ENCODE measurements at regions not wholly inside any gene's neighbourhood (a gene's known extent, or its start where the extent isn't known, plus 50 kb on each side); places are given as distances from the start of the nearest gene placed in this dataset.

DNA sequence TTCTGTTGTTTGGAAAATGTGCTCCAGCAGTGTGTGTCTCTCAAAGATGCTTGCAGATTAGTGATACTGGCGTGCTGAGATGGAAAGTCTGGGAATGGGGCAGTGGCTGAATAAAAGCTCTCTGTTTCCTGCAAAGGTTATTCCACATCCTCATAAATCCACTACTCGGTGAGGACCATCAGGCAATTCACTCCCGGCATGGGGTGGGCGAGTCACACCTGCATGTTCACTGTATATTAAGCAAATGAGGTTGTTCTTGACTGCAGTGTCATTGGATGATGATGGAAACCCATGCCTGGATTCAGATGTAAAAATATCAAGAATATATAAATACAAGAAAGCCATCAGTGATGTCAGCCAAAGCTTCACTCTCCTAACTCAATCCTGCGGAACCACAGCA lies 65.4 kb upstream of the DSCAM start:
- H4K91ac ChIP-seq (ENCODE audit: low read depth, low read length, poor library complexity), result no peak overlapping the region
- H2BK5ac ChIP-seq (ENCODE audit: low read length), result no peak overlapping the region
- no peaks in the 10 kb centered on the region for H3K36me3 ChIP-seq (replicated peaks in 1 of 2; ENCODE audit: control insufficient read depth in 2 of 2, insufficient read depth in 2 of 2, low read length in 2 of 2)
- no peak overlapping the region for H3K14ac ChIP-seq (ENCODE audit: low read length)
- no peak overlapping the region for H2AFZ ChIP-seq (ENCODE audit: low read length)
- H3K23ac ChIP-seq (ENCODE audit: low read depth, low read length, poor library complexity), result no peak overlapping the region
- H3K27ac ChIP-seq (replicated peaks; ENCODE audit: low read length), result no peak overlapping the region
- H3K4ac ChIP-seq (ENCODE audit: low read length), result no peak overlapping the region
- H3K4me1 ChIP-seq (ENCODE audit: control insufficient read depth in 2 of 2, insufficient read depth in 1 of 2, low read depth in 1 of 2, low read length in 2 of 2), result no peaks in the 10 kb centered on the region
- no peak overlapping the region for H2BK120ac ChIP-seq (ENCODE audit: low read depth, low read length)
- no peak overlapping the region for H2AK5ac ChIP-seq (ENCODE audit: low read depth, low read length)
- no peak overlapping the region for H2BK15ac ChIP-seq (ENCODE audit: low read length)
- no peak overlapping the region for H3K18ac ChIP-seq (ENCODE audit: low read length)
- no CpG with 5 or more reads among the region's 5 CpGs for WGBS, 2 donors (ENCODE audit: extremely low coverage in 2 of 2, insufficient read length in 2 of 2, insufficient replicate concordance in 1 of 2)
- DNase-seq (ENCODE audit: low spot score), result no peak
- no peak overlapping the region for H3K4me3 ChIP-seq (ENCODE audit: low read length in 2 of 2)
- H3K27me3 ChIP-seq (ENCODE audit: control insufficient read depth in 3 of 3, insufficient read depth in 3 of 3, low read depth in 1 of 3, low read length in 3 of 3), result no peaks in the 10 kb centered on the region
- H2BK12ac ChIP-seq (ENCODE audit: low read length), result no peak overlapping the region
- H3K9me3 ChIP-seq (replicated peaks in 1 of 2; ENCODE audit: control insufficient read depth in 2 of 2, insufficient read depth in 1 of 2, low read depth in 1 of 2, low read length in 2 of 2), result no peaks in the 10 kb centered on the region
- H4K8ac ChIP-seq (ENCODE audit: low read depth, low read length), result no peak overlapping the region
- H3K4me2 ChIP-seq (ENCODE audit: insufficient read depth, low read length, poor library complexity, severe bottlenecking), result no peak overlapping the region
- no peak overlapping the region for H3K9ac ChIP-seq (ENCODE audit: low read depth, low read length, poor library complexity)
- no peaks in the 10 kb centered on the region for H3K79me1 ChIP-seq (ENCODE audit: low read depth, low read length)

DNA sequence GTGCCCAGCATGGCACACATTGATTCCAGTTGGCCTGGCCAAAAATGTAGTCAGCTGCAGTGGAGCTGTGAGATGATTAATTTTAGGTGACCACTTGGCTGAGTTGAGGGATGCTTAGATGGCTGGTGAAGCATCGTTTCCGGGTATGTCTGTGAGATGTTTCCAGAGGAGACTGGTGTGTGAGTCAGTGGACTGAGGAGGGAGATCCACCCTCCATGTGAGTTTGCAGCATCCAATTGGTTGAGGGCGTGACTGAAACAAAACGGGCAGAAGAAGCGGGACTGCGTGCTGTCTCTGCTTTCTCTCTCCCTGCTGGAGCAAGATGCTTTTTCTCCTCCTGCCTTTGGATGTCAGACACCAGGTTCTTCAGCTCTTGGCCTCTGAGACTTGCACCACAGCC lies 68.2 kb upstream of the DSCAM start:
- Histone ChIP-seq H2BK5ac (ENCODE audit: low read length) (no peak overlapping the region), H2AFZ (ENCODE audit: low read length) (no peak overlapping the region), H3K4ac (ENCODE audit: low read length) (no peak overlapping the region), H3K4me1 (ENCODE audit: control insufficient read depth in 2 of 2, insufficient read depth in 1 of 2, low read depth in 1 of 2, low read length in 2 of 2) (no peaks in the 10 kb centered on the region), H2AK5ac (ENCODE audit: low read depth, low read length) (no peak overlapping the region), H3K23ac (ENCODE audit: low read depth, low read length, poor library complexity) (no peak overlapping the region), H3K79me1 (ENCODE audit: low read depth, low read length) (no peaks in the 10 kb centered on the region), H3K9ac (ENCODE audit: low read depth, low read length, poor library complexity) (no peak overlapping the region), H3K36me3 (replicated peaks in 1 of 2; ENCODE audit: control insufficient read depth in 2 of 2, insufficient read depth in 2 of 2, low read length in 2 of 2) (no peaks in the 10 kb centered on the region), H2BK15ac (ENCODE audit: low read length) (no peak overlapping the region), H3K27ac (replicated peaks; ENCODE audit: low read length) (no peak overlapping the region), H4K91ac (ENCODE audit: low read depth, low read length, poor library complexity) (no peak overlapping the region), H3K9me3 (replicated peaks in 1 of 2; ENCODE audit: control insufficient read depth in 2 of 2, insufficient read depth in 1 of 2, low read depth in 1 of 2, low read length in 2 of 2) (no peaks in the 10 kb centered on the region), H3K27me3 (ENCODE audit: control insufficient read depth in 3 of 3, insufficient read depth in 3 of 3, low read depth in 1 of 3, low read length in 3 of 3) (no peaks in the 10 kb centered on the region), H4K8ac (ENCODE audit: low read depth, low read length) (no peak overlapping the region), H3K18ac (ENCODE audit: low read length) (no peak overlapping the region), H3K14ac (ENCODE audit: low read length) (no peak overlapping the region), H3K4me3 (ENCODE audit: low read length in 2 of 2) (no peak overlapping the region), H2BK12ac (ENCODE audit: low read length) (no peak overlapping the region), H2BK120ac (ENCODE audit: low read depth, low read length) (no peak overlapping the region), H3K4me2 (ENCODE audit: insufficient read depth, low read length, poor library complexity, severe bottlenecking) (no peak overlapping the region)
- DNase-seq (ENCODE audit: low spot score), result no peak
- WGBS, 2 donors (ENCODE audit: extremely low coverage in 2 of 2, insufficient read length in 2 of 2, insufficient replicate concordance in 1 of 2), result no CpG with 5 or more reads among the region's 6 CpGs

DNA sequence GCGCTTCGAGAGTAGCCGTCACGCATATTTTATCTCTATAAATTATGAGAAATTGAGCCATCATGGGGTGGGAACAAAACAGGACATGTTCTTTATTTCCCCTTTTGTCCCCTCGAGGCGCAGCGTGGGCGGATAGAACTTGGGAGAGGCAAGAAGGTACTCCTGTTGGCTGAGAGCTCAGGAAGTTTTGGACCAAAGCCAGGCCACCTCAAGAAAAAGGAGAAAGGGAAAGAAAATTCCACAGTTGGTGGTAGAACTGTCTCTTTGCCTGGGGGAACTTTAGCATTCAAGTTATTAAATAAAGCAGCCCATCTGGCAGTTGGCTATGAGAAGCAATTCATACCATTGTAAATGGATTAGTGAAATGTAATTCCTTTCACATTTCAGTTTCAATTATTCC lies 76.4 kb upstream of the DSCAM start:
- H3K18ac ChIP-seq (ENCODE audit: low read length), result no peak overlapping the region
- no CpG with 5 or more reads among the region's 8 CpGs for WGBS, 2 donors (ENCODE audit: extremely low coverage in 2 of 2, insufficient read length in 2 of 2, insufficient replicate concordance in 1 of 2)
- DNase-seq (ENCODE audit: low spot score), result no peak

DNA sequence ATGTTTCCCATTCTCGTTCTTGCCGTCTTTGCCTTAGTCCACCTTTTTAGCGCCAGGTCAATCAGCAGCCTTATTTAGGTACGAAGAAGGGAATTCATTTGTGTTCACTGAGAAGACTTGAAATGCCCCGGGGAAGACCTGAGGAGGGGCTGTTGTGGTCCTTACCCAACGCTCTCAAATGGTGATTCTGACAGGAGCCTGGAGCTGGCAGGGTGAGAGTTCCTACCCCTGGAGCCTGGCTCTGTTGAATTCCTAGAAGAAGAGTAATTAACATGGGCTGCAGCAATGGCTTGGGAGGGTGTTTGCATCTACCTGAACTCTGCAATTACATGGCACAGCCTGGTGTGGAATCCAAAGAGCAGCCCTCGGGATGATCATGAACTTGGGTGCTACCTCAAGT lies 76.9 kb upstream of the DSCAM start:
- Histone ChIP-seq H4K8ac (ENCODE audit: low read depth, low read length) (no peak overlapping the region), H2BK12ac (ENCODE audit: low read length) (no peak overlapping the region), H3K18ac (ENCODE audit: low read length) (no peak overlapping the region), H3K9ac (ENCODE audit: low read depth, low read length, poor library complexity) (no peak overlapping the region), H2AFZ (ENCODE audit: low read length) (no peak overlapping the region), H3K4me3 (ENCODE audit: low read length in 2 of 2) (no peak overlapping the region), H3K4me2 (ENCODE audit: insufficient read depth, low read length, poor library complexity, severe bottlenecking) (no peak overlapping the region), H2BK15ac (ENCODE audit: low read length) (no peak overlapping the region), H3K4me1 (ENCODE audit: control insufficient read depth in 2 of 2, insufficient read depth in 1 of 2, low read depth in 1 of 2, low read length in 2 of 2) (peaks cover 0 to 4% of the 10 kb centered on the region in 2 donors), H3K14ac (ENCODE audit: low read length) (no peak overlapping the region), H3K79me1 (ENCODE audit: low read depth, low read length) (no peaks in the 10 kb centered on the region), H3K36me3 (replicated peaks in 1 of 2; ENCODE audit: control insufficient read depth in 2 of 2, insufficient read depth in 2 of 2, low read length in 2 of 2) (no peaks in the 10 kb centered on the region), H2AK5ac (ENCODE audit: low read depth, low read length) (no peak overlapping the region), H3K27ac (replicated peaks; ENCODE audit: low read length) (no peak overlapping the region), H2BK5ac (ENCODE audit: low read length) (no peak overlapping the region), H2BK120ac (ENCODE audit: low read depth, low read length) (no peak overlapping the region), H3K27me3 (ENCODE audit: control insufficient read depth in 3 of 3, insufficient read depth in 3 of 3, low read depth in 1 of 3, low read length in 3 of 3) (no peaks in the 10 kb centered on the region), H3K9me3 (replicated peaks in 1 of 2; ENCODE audit: control insufficient read depth in 2 of 2, insufficient read depth in 1 of 2, low read depth in 1 of 2, low read length in 2 of 2) (no peaks in the 10 kb centered on the region), H4K91ac (ENCODE audit: low read depth, low read length, poor library complexity) (no peak overlapping the region), H3K23ac (ENCODE audit: low read depth, low read length, poor library complexity) (no peak overlapping the region), H3K4ac (ENCODE audit: low read length) (no peak overlapping the region)
- DNase-seq (ENCODE audit: low spot score), result no peak
- WGBS, 2 donors (ENCODE audit: extremely low coverage in 2 of 2, insufficient read length in 2 of 2, insufficient replicate concordance in 1 of 2), result no CpG with 5 or more reads among the region's 7 CpGs

More for the DNA sequence above, 76.4 kb upstream of the DSCAM start:
- no peak overlapping the region for H4K8ac ChIP-seq (ENCODE audit: low read depth, low read length)
- H3K9me3 ChIP-seq (replicated peaks in 1 of 2; ENCODE audit: control insufficient read depth in 2 of 2, insufficient read depth in 1 of 2, low read depth in 1 of 2, low read length in 2 of 2), result no peaks in the 10 kb centered on the region
- no peak overlapping the region for H4K91ac ChIP-seq (ENCODE audit: low read depth, low read length, poor library complexity)
- no peak overlapping the region for H2AFZ ChIP-seq (ENCODE audit: low read length)
- H3K79me1 ChIP-seq (ENCODE audit: low read depth, low read length), result no peaks in the 10 kb centered on the region
- no peak overlapping the region for H2BK15ac ChIP-seq (ENCODE audit: low read length)
- no peak overlapping the region for H2AK5ac ChIP-seq (ENCODE audit: low read depth, low read length)
- no peak overlapping the region for H3K4me3 ChIP-seq (ENCODE audit: low read length in 2 of 2)
- H2BK120ac ChIP-seq (ENCODE audit: low read depth, low read length), result no peak overlapping the region
- no peak overlapping the region for H3K9ac ChIP-seq (ENCODE audit: low read depth, low read length, poor library complexity)
- H3K27me3 ChIP-seq (ENCODE audit: control insufficient read depth in 3 of 3, insufficient read depth in 3 of 3, low read depth in 1 of 3, low read length in 3 of 3), result no peaks in the 10 kb centered on the region
- H3K4ac ChIP-seq (ENCODE audit: low read length), result no peak overlapping the region
- H3K14ac ChIP-seq (ENCODE audit: low read length), result no peak overlapping the region
- H3K23ac ChIP-seq (ENCODE audit: low read depth, low read length, poor library complexity), result no peak overlapping the region
- H3K27ac ChIP-seq (replicated peaks; ENCODE audit: low read length), result no peak overlapping the region
- no peaks in the 10 kb centered on the region for H3K36me3 ChIP-seq (replicated peaks in 1 of 2; ENCODE audit: control insufficient read depth in 2 of 2, insufficient read depth in 2 of 2, low read length in 2 of 2)
- no peak overlapping the region for H3K4me2 ChIP-seq (ENCODE audit: insufficient read depth, low read length, poor library complexity, severe bottlenecking)
- no peak overlapping the region for H2BK12ac ChIP-seq (ENCODE audit: low read length)
- H3K4me1 ChIP-seq (ENCODE audit: control insufficient read depth in 2 of 2, insufficient read depth in 1 of 2, low read depth in 1 of 2, low read length in 2 of 2), result peaks cover 0 to 4% of the 10 kb centered on the region in 2 donors
- no peak overlapping the region for H2BK5ac ChIP-seq (ENCODE audit: low read length)
